ENCODE measurements at regions not wholly inside any gene's neighbourhood (a gene's known extent, or its start where the extent isn't known, plus 50 kb on each side); places are given as distances from the start of the nearest gene placed in this dataset.

GRCh38 chr5:171585981-171586380, 166.5 kb downstream of the FGF18 start:
- Histone ChIP-seq H3K9me3 (ENCODE audit: control insufficient read depth, insufficient read depth, low read depth, low read length) (no peaks in the 10 kb centered on the region), H3K9ac (ENCODE audit: insufficient read depth, low read length) (no peak overlapping the region), H4K20me1 (ENCODE audit: control insufficient read depth, extremely low read depth, insufficient read depth, low read length) (no peaks in the 10 kb centered on the region), H3K4me2 (ENCODE audit: extremely low read depth, insufficient read depth, low read length) (no peak overlapping the region), H3K36me3 (ENCODE audit: control insufficient read depth, insufficient read depth, low read length) (no peaks in the 10 kb centered on the region), H3K27me3 (ENCODE audit: control insufficient read depth, insufficient read depth, low read length) (no peaks in the 10 kb centered on the region), H3K4me1 (ENCODE audit: control insufficient read depth, extremely low read depth, insufficient read depth, low read length) (no peaks in the 10 kb centered on the region), H3K4me3 (replicated peaks in 1 of 4; ENCODE audit: control extremely low read depth in 1 of 4, insufficient read depth in 1 of 4, low read depth in 3 of 4, low read length in 4 of 4) (no peak overlapping the region), H2AFZ (ENCODE audit: low read length) (no peak overlapping the region), H3K27ac (ENCODE audit: insufficient read depth, low read length) (no peak overlapping the region), H3K79me2 (ENCODE audit: control insufficient read depth, insufficient read depth, low read length) (no peaks in the 10 kb centered on the region)
- DNase-seq (ENCODE audit: low read depth in 2 of 2): no peak
- TF ChIP-seq EZH2 (IDR thresholded peaks at IDR 0.05; ENCODE audit: low read length, missing control alignments): no peak
- TF ChIP-seq, protein P1, sequence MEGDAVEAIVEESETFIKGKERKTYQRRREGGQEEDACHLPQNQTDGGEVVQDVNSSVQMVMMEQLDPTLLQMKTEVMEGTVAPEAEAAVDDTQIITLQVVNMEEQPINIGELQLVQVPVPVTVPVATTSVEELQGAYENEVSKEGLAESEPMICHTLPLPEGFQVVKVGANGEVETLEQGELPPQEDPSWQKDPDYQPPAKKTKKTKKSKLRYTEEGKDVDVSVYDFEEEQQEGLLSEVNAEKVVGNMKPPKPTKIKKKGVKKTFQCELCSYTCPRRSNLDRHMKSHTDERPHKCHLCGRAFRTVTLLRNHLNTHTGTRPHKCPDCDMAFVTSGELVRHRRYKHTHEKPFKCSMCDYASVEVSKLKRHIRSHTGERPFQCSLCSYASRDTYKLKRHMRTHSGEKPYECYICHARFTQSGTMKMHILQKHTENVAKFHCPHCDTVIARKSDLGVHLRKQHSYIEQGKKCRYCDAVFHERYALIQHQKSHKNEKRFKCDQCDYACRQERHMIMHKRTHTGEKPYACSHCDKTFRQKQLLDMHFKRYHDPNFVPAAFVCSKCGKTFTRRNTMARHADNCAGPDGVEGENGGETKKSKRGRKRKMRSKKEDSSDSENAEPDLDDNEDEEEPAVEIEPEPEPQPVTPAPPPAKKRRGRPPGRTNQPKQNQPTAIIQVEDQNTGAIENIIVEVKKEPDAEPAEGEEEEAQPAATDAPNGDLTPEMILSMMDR (conservative IDR thresholded peaks at IDR 0.05 in 1 of 2, IDR thresholded peaks at IDR 0.05 in 1 of 2; ENCODE audit: low read depth in 1 of 2, low read length in 2 of 2): no peak

- H4K20me1 ChIP-seq (ENCODE audit: control insufficient read depth, extremely low read depth, insufficient read depth, low read length): no peaks in the 10 kb centered on the region
- H3K79me2 ChIP-seq (ENCODE audit: control insufficient read depth, insufficient read depth, low read length): no peaks in the 10 kb centered on the region
- no peak for TF ChIP-seq EZH2 (IDR thresholded peaks at IDR 0.05; ENCODE audit: low read length, missing control alignments)
- TF ChIP-seq, protein P1 (conservative IDR thresholded peaks at IDR 0.05 in 1 of 2, IDR thresholded peaks at IDR 0.05 in 1 of 2; ENCODE audit: low read depth in 1 of 2, low read length in 2 of 2): no peak
- H3K36me3 ChIP-seq (ENCODE audit: control insufficient read depth, insufficient read depth, low read length): no peaks in the 10 kb centered on the region
- H3K9me3 ChIP-seq (ENCODE audit: control insufficient read depth, insufficient read depth, low read depth, low read length): no peaks in the 10 kb centered on the region
- no peak for DNase-seq (ENCODE audit: low read depth in 2 of 2)
- no peak overlapping the region for H3K27ac ChIP-seq (ENCODE audit: insufficient read depth, low read length)
- H3K4me3 ChIP-seq (replicated peaks in 1 of 4; ENCODE audit: control extremely low read depth in 1 of 4, insufficient read depth in 1 of 4, low read depth in 3 of 4, low read length in 4 of 4): no peak overlapping the region
- H2AFZ ChIP-seq (ENCODE audit: low read length): no peak overlapping the region
- no peaks in the 10 kb centered on the region for H3K27me3 ChIP-seq (ENCODE audit: control insufficient read depth, insufficient read depth, low read length)
- H3K4me2 ChIP-seq (ENCODE audit: extremely low read depth, insufficient read depth, low read length): no peak overlapping the region
- no peaks in the 10 kb centered on the region for H3K4me1 ChIP-seq (ENCODE audit: control insufficient read depth, extremely low read depth, insufficient read depth, low read length)
- H3K9ac ChIP-seq (ENCODE audit: insufficient read depth, low read length): no peak overlapping the region
Measured at GRCh38 chr5:171586436-171586835, 167.0 kb downstream of the FGF18 start.

GRCh38 chr5:171588046-171588445, 168.6 kb downstream of the FGF18 start:
- H3K79me2 ChIP-seq (ENCODE audit: control insufficient read depth, insufficient read depth, low read length): no peaks in the 10 kb centered on the region
- no peaks in the 10 kb centered on the region for H3K27me3 ChIP-seq (ENCODE audit: control insufficient read depth, insufficient read depth, low read length)
- H3K4me2 ChIP-seq (ENCODE audit: extremely low read depth, insufficient read depth, low read length): no peak overlapping the region
- no peak overlapping the region for H3K27ac ChIP-seq (ENCODE audit: insufficient read depth, low read length)
- DNase-seq (ENCODE audit: low read depth in 2 of 2): no peak
- no peak overlapping the region for H2AFZ ChIP-seq (ENCODE audit: low read length)
- no peaks in the 10 kb centered on the region for H3K36me3 ChIP-seq (ENCODE audit: control insufficient read depth, insufficient read depth, low read length)
- H3K9me3 ChIP-seq (ENCODE audit: control insufficient read depth, insufficient read depth, low read depth, low read length): no peaks in the 10 kb centered on the region
- no peaks in the 10 kb centered on the region for H4K20me1 ChIP-seq (ENCODE audit: control insufficient read depth, extremely low read depth, insufficient read depth, low read length)
- H3K4me1 ChIP-seq (ENCODE audit: control insufficient read depth, extremely low read depth, insufficient read depth, low read length): no peaks in the 10 kb centered on the region
- no peak overlapping the region for H3K9ac ChIP-seq (ENCODE audit: insufficient read depth, low read length)
- no peak overlapping the region for H3K4me3 ChIP-seq (replicated peaks in 1 of 4; ENCODE audit: control extremely low read depth in 1 of 4, insufficient read depth in 1 of 4, low read depth in 3 of 4, low read length in 4 of 4)
- TF ChIP-seq, protein P1 (conservative IDR thresholded peaks at IDR 0.05 in 1 of 2, IDR thresholded peaks at IDR 0.05 in 1 of 2; ENCODE audit: low read depth in 1 of 2, low read length in 2 of 2): no peak
- TF ChIP-seq EZH2 (IDR thresholded peaks at IDR 0.05; ENCODE audit: low read length, missing control alignments): no peak

Measured in fibroblast of lung (primary cell).